ENCODE measurements at regions not wholly inside any gene's neighbourhood (a gene's known extent, or its start where the extent isn't known, plus 50 kb on each side); places are given as distances from the start of the nearest gene placed in this dataset.

GRCh38 chr15:95604634-95605036 is 725.9 kb upstream of the NR2F2 start:
- H3K9me3 ChIP-seq (ENCODE audit: insufficient read depth, low read length) = no peaks in the 10 kb centered on the region
- H2AFZ ChIP-seq (ENCODE audit: low read depth, low read length) = no peak overlapping the region
- no peak overlapping the region for H3K27ac ChIP-seq (ENCODE audit: low read length)
- no peak overlapping the region for H3K4me3 ChIP-seq (ENCODE audit: low read length)
- no peaks in the 10 kb centered on the region for H3K4me1 ChIP-seq (ENCODE audit: low read length)
- TF ChIP-seq EZH2phosphoT487 (IDR thresholded peaks at IDR 0.05; ENCODE audit: low read depth) (no peak), CTCF (IDR thresholded peaks at IDR 0.05; ENCODE audit: low read depth, low read length) (no peak)
- no peak overlapping the region for H3K4me2 ChIP-seq (ENCODE audit: low read length)
- no peaks in the 10 kb centered on the region for H3K79me2 ChIP-seq (ENCODE audit: low read length)
- no peak overlapping the region for H3K9ac ChIP-seq (ENCODE audit: low read length)
- H4K20me1 ChIP-seq (ENCODE audit: insufficient read depth, low read length) = no peaks in the 10 kb centered on the region
- no peaks in the 10 kb centered on the region for H3K36me3 ChIP-seq (replicated peaks; ENCODE audit: low read depth, low read length)
- no peaks in the 10 kb centered on the region for H3K27me3 ChIP-seq (ENCODE audit: low read depth, low read length)

GRCh38 chr15:95605098-95605497 is 725.4 kb upstream of the NR2F2 start:
- TF ChIP-seq EZH2phosphoT487 (IDR thresholded peaks at IDR 0.05; ENCODE audit: low read depth) = no peak
- TF ChIP-seq CTCF (IDR thresholded peaks at IDR 0.05; ENCODE audit: low read depth, low read length) = no peak
- no peaks in the 10 kb centered on the region for H3K9me3 ChIP-seq (ENCODE audit: insufficient read depth, low read length)
- no peaks in the 10 kb centered on the region for H3K4me1 ChIP-seq (ENCODE audit: low read length)
- H3K9ac ChIP-seq (ENCODE audit: low read length) = no peak overlapping the region
- no peak overlapping the region for H3K27ac ChIP-seq (ENCODE audit: low read length)
- no peak overlapping the region for H3K4me2 ChIP-seq (ENCODE audit: low read length)
- H3K27me3 ChIP-seq (ENCODE audit: low read depth, low read length) = no peaks in the 10 kb centered on the region
- H3K4me3 ChIP-seq (ENCODE audit: low read length) = no peak overlapping the region
- no peaks in the 10 kb centered on the region for H3K79me2 ChIP-seq (ENCODE audit: low read length)
- no peak overlapping the region for H2AFZ ChIP-seq (ENCODE audit: low read depth, low read length)
- no peaks in the 10 kb centered on the region for H4K20me1 ChIP-seq (ENCODE audit: insufficient read depth, low read length)
- no peaks in the 10 kb centered on the region for H3K36me3 ChIP-seq (replicated peaks; ENCODE audit: low read depth, low read length)

- TF ChIP-seq CTCF (IDR thresholded peaks at IDR 0.05; ENCODE audit: low read depth, low read length) = no peak
- TF ChIP-seq EZH2phosphoT487 (IDR thresholded peaks at IDR 0.05; ENCODE audit: low read depth) = no peak
- Histone ChIP-seq H4K20me1 (ENCODE audit: insufficient read depth, low read length) (no peaks in the 10 kb centered on the region), H3K9ac (ENCODE audit: low read length) (no peak overlapping the region), H3K27me3 (ENCODE audit: low read depth, low read length) (no peaks in the 10 kb centered on the region), H3K36me3 (replicated peaks; ENCODE audit: low read depth, low read length) (no peaks in the 10 kb centered on the region), H2AFZ (ENCODE audit: low read depth, low read length) (no peak overlapping the region), H3K27ac (ENCODE audit: low read length) (no peak overlapping the region), H3K4me3 (ENCODE audit: low read length) (no peak overlapping the region), H3K4me1 (ENCODE audit: low read length) (no peaks in the 10 kb centered on the region), H3K4me2 (ENCODE audit: low read length) (no peak overlapping the region), H3K9me3 (ENCODE audit: insufficient read depth, low read length) (no peaks in the 10 kb centered on the region), H3K79me2 (ENCODE audit: low read length) (no peaks in the 10 kb centered on the region)
Measured at GRCh38 chr15:95606551-95606950, 723.9 kb upstream of the NR2F2 start.

GRCh38 chr15:95608371-95608770 is 722.1 kb upstream of the NR2F2 start:
- Histone ChIP-seq H3K27ac (ENCODE audit: low read length) (no peak overlapping the region), H3K79me2 (ENCODE audit: low read length) (no peaks in the 10 kb centered on the region), H3K27me3 (ENCODE audit: low read depth, low read length) (no peaks in the 10 kb centered on the region), H2AFZ (ENCODE audit: low read depth, low read length) (no peak overlapping the region), H3K9ac (ENCODE audit: low read length) (no peak overlapping the region), H4K20me1 (ENCODE audit: insufficient read depth, low read length) (no peaks in the 10 kb centered on the region), H3K4me3 (ENCODE audit: low read length) (no peak overlapping the region), H3K9me3 (ENCODE audit: insufficient read depth, low read length) (no peaks in the 10 kb centered on the region), H3K4me2 (ENCODE audit: low read length) (no peak overlapping the region), H3K36me3 (replicated peaks; ENCODE audit: low read depth, low read length) (no peaks in the 10 kb centered on the region), H3K4me1 (ENCODE audit: low read length) (no peaks in the 10 kb centered on the region)
- TF ChIP-seq EZH2phosphoT487 (IDR thresholded peaks at IDR 0.05; ENCODE audit: low read depth) (no peak), CTCF (IDR thresholded peaks at IDR 0.05; ENCODE audit: low read depth, low read length) (no peak)

Data from OCI-LY3 (cell line).